Mesendoderm (in vitro differentiated cells): ENCODE measurements at regions not wholly inside any gene's neighbourhood (a gene's known extent, or its start where the extent isn't known, plus 50 kb on each side); places are given as distances from the start of the nearest gene placed in this dataset.

Experiments
- DNase-seq: peaks from one replicate; pipeline ENCODE4 v3.0.0; 2013
- H2AK5ac ChIP-seq: 2 replicates; pipeline ENCODE4 v1.6.1; 2013; ENCODE audit warnings: low read length, inconsistent platforms
- H2BK120ac ChIP-seq: 2 replicates; pipeline ENCODE4 v1.6.1; 2013; ENCODE audit warnings: low read depth, mild to moderate bottlenecking, low read length, moderate library complexity, mixed read lengths
- H2BK15ac ChIP-seq: replicated peaks from 2 replicates; pipeline ENCODE4 v1.6.1; 2013; ENCODE audit warnings: low read depth, mild to moderate bottlenecking, moderate library complexity
- H2BK5ac ChIP-seq: 2 replicates; pipeline ENCODE4 v1.6.1; 2013; ENCODE audit warnings: low read length, inconsistent platforms
- H3K18ac ChIP-seq: 2 replicates; pipeline ENCODE4 v1.6.1; 2013; ENCODE audit warnings: mild to moderate bottlenecking, low read length, mixed read lengths
- H3K23ac ChIP-seq: one replicate; pipeline ENCODE4 v1.6.1; 2013; ENCODE audit warnings: low read length
- H3K27ac ChIP-seq: 2 replicates; pipeline ENCODE4 v1.5.1; 2013; ENCODE audit warnings: low read depth, mild to moderate bottlenecking, inconsistent platforms, low read length, moderate library complexity
- H3K27me3 ChIP-seq: 2 replicates; pipeline ENCODE4 v1.6.1; 2013; ENCODE audit warnings: low read length, control low read depth, mild to moderate bottlenecking, inconsistent platforms; ENCODE audit not compliant: insufficient read depth, poor library complexity
- H3K36me3 ChIP-seq: 2 replicates; pipeline ENCODE4 v1.6.1; 2013; ENCODE audit warnings: low read length, inconsistent platforms; ENCODE audit not compliant: control insufficient read depth, insufficient read depth
- H3K4ac ChIP-seq: one replicate; pipeline ENCODE4 v1.6.1; 2013; ENCODE audit warnings: low read depth, mild to moderate bottlenecking, low read length, moderate library complexity
- H3K4me1 ChIP-seq: 2 replicates; pipeline ENCODE4 v1.6.1; 2013; ENCODE audit warnings: low read depth, low read length, inconsistent platforms; ENCODE audit not compliant: control insufficient read depth
- H3K4me2 ChIP-seq: 2 replicates; pipeline ENCODE4 v1.6.1; 2013; ENCODE audit warnings: low read length
- H3K4me3 ChIP-seq: 2 replicates; pipeline ENCODE4 v1.5.1; 2013; ENCODE audit warnings: mild to moderate bottlenecking, low read length
- H3K56ac ChIP-seq: one replicate; pipeline ENCODE4 v1.6.1; 2013; ENCODE audit warnings: low read length
- H3K79me1 ChIP-seq: 2 replicates; pipeline ENCODE4 v1.6.1; 2013; ENCODE audit warnings: low read length, inconsistent platforms
- H3K79me2 ChIP-seq: 2 replicates; pipeline ENCODE4 v1.6.1; 2013; ENCODE audit warnings: mild to moderate bottlenecking, low read length; ENCODE audit not compliant: control insufficient read depth, insufficient read depth
- H3K9ac ChIP-seq: 2 replicates; pipeline ENCODE4 v1.6.1; 2013; ENCODE audit warnings: low read length, inconsistent platforms
- H4K5ac ChIP-seq: one replicate; pipeline ENCODE4 v1.6.1; 2013; ENCODE audit warnings: low read length
- H4K8ac ChIP-seq: one replicate; pipeline ENCODE4 v1.6.1; 2013; ENCODE audit warnings: low read depth, mild to moderate bottlenecking, control low read depth, low read length, moderate library complexity
- WGBS: extraction: QIAGEN DNeasy Blood & Tissue Kit; methylation state at CpG from one replicate; pipeline ENCODE4 v1.1.7; 2013; ENCODE audit warnings: low lambda C conversion rate, missing lambda C conversion rate; ENCODE audit not compliant: insufficient coverage; ENCODE audit errors: extremely low coverage; 5-methylcytosine and 5-hydroxymethylcytosine counted together

GRCh38 chr1:194039578-194039977 lies 853.2 kb upstream of the B3GALT2 start:
- WGBS = no CpG with 5 or more reads among the region's 1 CpG
- H3K36me3 ChIP-seq = no peaks in the 10 kb centered on the region

DNA sequence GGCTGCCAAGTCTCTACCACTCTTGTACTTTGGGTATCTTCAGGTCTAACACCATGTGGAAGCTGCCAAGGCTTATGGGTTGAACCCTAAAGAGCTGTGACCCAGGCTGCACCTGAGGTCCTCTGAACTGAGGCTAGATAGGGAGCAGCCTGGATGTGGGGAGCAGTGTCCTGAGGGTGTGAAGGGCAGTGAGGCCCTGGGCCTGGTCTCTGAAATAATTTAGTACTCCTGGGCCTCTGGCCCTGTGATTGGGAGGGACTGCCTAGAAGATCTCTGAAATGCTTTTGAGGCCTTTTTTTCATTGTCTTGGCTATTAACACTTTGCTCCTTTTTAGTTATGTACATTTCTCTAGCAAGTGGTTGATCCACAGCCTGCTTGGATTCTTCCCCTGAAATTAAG lies 847.2 kb upstream of the B3GALT2 start:
- Histone ChIP-seq H2BK5ac (no peak overlapping the region), H3K27me3 (no peaks in the 10 kb centered on the region), H3K23ac (no peak overlapping the region)

More at GRCh38 chr1:194039578-194039977, 853.2 kb upstream of the B3GALT2 start:
- H3K4me3 ChIP-seq = no peak overlapping the region
- H3K23ac ChIP-seq = no peak overlapping the region
- H2AK5ac ChIP-seq = no peak overlapping the region
- H3K4me2 ChIP-seq = no peak overlapping the region
- H3K4me1 ChIP-seq = no peaks in the 10 kb centered on the region
- no peak overlapping the region for H3K56ac ChIP-seq
- no peak overlapping the region for H3K27ac ChIP-seq
- H3K79me2 ChIP-seq = no peaks in the 10 kb centered on the region
- no peak overlapping the region for H3K18ac ChIP-seq
- no peak overlapping the region for H2BK15ac ChIP-seq
- H4K5ac ChIP-seq = no peak overlapping the region
- H3K27me3 ChIP-seq = no peaks in the 10 kb centered on the region
- no peak overlapping the region for H4K8ac ChIP-seq
- H3K9ac ChIP-seq = no peak overlapping the region
- no peak for DNase-seq
- H3K79me1 ChIP-seq = no peaks in the 10 kb centered on the region
- no peak overlapping the region for H2BK120ac ChIP-seq
- no peak overlapping the region for H3K4ac ChIP-seq
- no peak overlapping the region for H2BK5ac ChIP-seq

GRCh38 chr1:194028002-194028401 lies 841.6 kb upstream of the B3GALT2 start:
- H3K79me1 ChIP-seq = no peaks in the 10 kb centered on the region
- H3K4me3 ChIP-seq = no peak overlapping the region
- no peak overlapping the region for H4K8ac ChIP-seq
- no peak for DNase-seq
- no peak overlapping the region for H2BK5ac ChIP-seq
- H4K5ac ChIP-seq = no peak overlapping the region
- no peaks in the 10 kb centered on the region for H3K36me3 ChIP-seq
- no CpG with 5 or more reads among the region's 1 CpG for WGBS
- no peak overlapping the region for H3K56ac ChIP-seq
- H2BK120ac ChIP-seq = no peak overlapping the region
- H3K9ac ChIP-seq = no peak overlapping the region
- H3K27ac ChIP-seq = no peak overlapping the region
- H3K79me2 ChIP-seq = no peaks in the 10 kb centered on the region
- no peak overlapping the region for H3K23ac ChIP-seq
- H2AK5ac ChIP-seq = no peak overlapping the region
- no peak overlapping the region for H3K4ac ChIP-seq
- no peak overlapping the region for H3K18ac ChIP-seq
- no peak overlapping the region for H2BK15ac ChIP-seq
- H3K4me1 ChIP-seq = no peaks in the 10 kb centered on the region
- no peak overlapping the region for H3K4me2 ChIP-seq
- no peaks in the 10 kb centered on the region for H3K27me3 ChIP-seq

More for the DNA sequence above, 847.2 kb upstream of the B3GALT2 start:
- Histone ChIP-seq H3K18ac (no peak overlapping the region), H3K9ac (no peak overlapping the region), H3K36me3 (no peaks in the 10 kb centered on the region), H3K4me3 (no peak overlapping the region), H2BK120ac (no peak overlapping the region), H3K4me2 (no peak overlapping the region), H3K56ac (no peak overlapping the region), H2BK15ac (no peak overlapping the region), H4K8ac (no peak overlapping the region), H3K79me1 (no peaks in the 10 kb centered on the region), H3K79me2 (no peaks in the 10 kb centered on the region), H3K4ac (no peak overlapping the region), H3K27ac (no peak overlapping the region), H2AK5ac (no peak overlapping the region), H4K5ac (no peak overlapping the region), H3K4me1 (no peaks in the 10 kb centered on the region)
- DNase-seq = no peak

- Histone ChIP-seq H2BK15ac (no peak overlapping the region), H4K5ac (no peak overlapping the region), H3K4ac (no peak overlapping the region), H3K27me3 (no peaks in the 10 kb centered on the region), H2BK5ac (no peak overlapping the region), H3K23ac (no peak overlapping the region), H3K56ac (no peak overlapping the region), H3K4me2 (no peak overlapping the region), H3K18ac (no peak overlapping the region), H3K27ac (no peak overlapping the region), H3K4me3 (no peak overlapping the region), H3K79me2 (no peaks in the 10 kb centered on the region), H4K8ac (no peak overlapping the region), H3K36me3 (no peaks in the 10 kb centered on the region), H3K79me1 (no peaks in the 10 kb centered on the region), H3K4me1 (no peaks in the 10 kb centered on the region), H2BK120ac (no peak overlapping the region), H2AK5ac (no peak overlapping the region), H3K9ac (no peak overlapping the region)
- no CpG with 5 or more reads among the region's 3 CpGs for WGBS
- DNase-seq = no peak
Observed at GRCh38 chr1:194026422-194026821, 840.0 kb upstream of the B3GALT2 start.

- H2BK5ac ChIP-seq = no peak overlapping the region
- no CpG with 5 or more reads among the region's 2 CpGs for WGBS
Observed at GRCh38 chr1:194024659-194025058, 838.2 kb upstream of the B3GALT2 start.

DNA sequence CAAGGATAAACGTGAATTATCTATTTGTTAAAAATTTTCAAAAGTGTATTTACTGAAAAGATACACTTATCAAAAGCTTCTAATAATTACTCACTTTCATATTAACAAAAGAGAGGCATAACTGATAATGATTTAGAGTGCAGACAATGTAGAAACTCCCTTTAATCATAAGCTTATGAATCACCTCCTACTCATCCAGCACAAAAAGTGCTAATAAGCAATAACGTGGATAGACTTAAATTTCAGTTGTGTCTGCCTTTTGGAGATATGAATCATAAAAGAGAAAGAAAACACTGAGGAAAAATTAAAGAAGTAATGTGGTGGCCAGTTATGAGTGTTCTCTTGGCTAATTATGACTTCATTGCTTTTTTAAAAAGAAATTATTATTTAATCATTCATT lies 827.6 kb upstream of the B3GALT2 start:
- DNase-seq = no peak
- H3K79me1 ChIP-seq = no peaks in the 10 kb centered on the region
- H3K27me3 ChIP-seq = no peaks in the 10 kb centered on the region
- no peak overlapping the region for H2AK5ac ChIP-seq
- H3K56ac ChIP-seq = no peak overlapping the region
- no CpG with 5 or more reads among the region's 2 CpGs for WGBS
- no peak overlapping the region for H2BK15ac ChIP-seq
- no peak overlapping the region for H3K9ac ChIP-seq
- no peaks in the 10 kb centered on the region for H3K79me2 ChIP-seq
- no peak overlapping the region for H4K5ac ChIP-seq
- H3K4me2 ChIP-seq = no peak overlapping the region
- no peak overlapping the region for H3K18ac ChIP-seq
- no peaks in the 10 kb centered on the region for H3K4me1 ChIP-seq
- H3K4ac ChIP-seq = no peak overlapping the region
- H2BK5ac ChIP-seq = no peak overlapping the region
- no peak overlapping the region for H3K23ac ChIP-seq
- H3K36me3 ChIP-seq = no peaks in the 10 kb centered on the region
- no peak overlapping the region for H3K27ac ChIP-seq
- H4K8ac ChIP-seq = no peak overlapping the region
- no peak overlapping the region for H2BK120ac ChIP-seq
- H3K4me3 ChIP-seq = no peak overlapping the region

More at GRCh38 chr1:194024659-194025058, 838.2 kb upstream of the B3GALT2 start:
- no peak overlapping the region for H2BK120ac ChIP-seq
- H2BK15ac ChIP-seq = no peak overlapping the region
- no peaks in the 10 kb centered on the region for H3K79me2 ChIP-seq
- no peak overlapping the region for H2AK5ac ChIP-seq
- no peak overlapping the region for H3K56ac ChIP-seq
- H3K4me2 ChIP-seq = no peak overlapping the region
- no peak overlapping the region for H4K5ac ChIP-seq
- no peak overlapping the region for H3K4me3 ChIP-seq
- no peak overlapping the region for H3K27ac ChIP-seq
- H3K4ac ChIP-seq = no peak overlapping the region
- no peak overlapping the region for H3K23ac ChIP-seq
- no peak for DNase-seq
- no peaks in the 10 kb centered on the region for H3K36me3 ChIP-seq
- no peaks in the 10 kb centered on the region for H3K79me1 ChIP-seq
- no peak overlapping the region for H3K18ac ChIP-seq
- H3K4me1 ChIP-seq = no peaks in the 10 kb centered on the region
- H3K9ac ChIP-seq = no peak overlapping the region
- no peak overlapping the region for H4K8ac ChIP-seq
- no peaks in the 10 kb centered on the region for H3K27me3 ChIP-seq
